ENCODE measurements at regions not wholly inside any gene's neighbourhood (a gene's known extent, or its start where the extent isn't known, plus 50 kb on each side); places are given as distances from the start of the nearest gene placed in this dataset.

- Histone ChIP-seq H3K9ac (ENCODE audit: insufficient read length) (no peak overlapping the region), H3K4me3 (no peak overlapping the region), H3K9me3 (ENCODE audit: low read depth, low read length) (no peaks in the 10 kb centered on the region), H3K36me3 (ENCODE audit: insufficient read depth, low read length) (no peaks in the 10 kb centered on the region), H3K27ac (no peak overlapping the region)
- TF ChIP-seq POLR2AphosphoS5 (IDR thresholded peaks at IDR 0.05; ENCODE audit: borderline replicate concordance, low read depth, low read length) (no peak), FOXP2 (optimal IDR thresholded peaks at IDR 0.05; ENCODE audit: control extremely low read depth, extremely low read length, insufficient read depth) (no peak), EZH2 (IDR thresholded peaks at IDR 0.05) (no peak)
- no peak for DNase-seq (ENCODE audit: low read depth, low spot score)
These were observed 66.7 kb downstream of the BARHL2 start for GRCh38 chr1:90650401-90650800.

- no peak overlapping the region for H3K9ac ChIP-seq (ENCODE audit: insufficient read length)
- TF ChIP-seq EZH2 (IDR thresholded peaks at IDR 0.05): no peak
- DNase-seq (ENCODE audit: low read depth, low spot score): no peak
These were observed 76.8 kb downstream of the BARHL2 start for GRCh38 chr1:90640325-90640724.

GRCh38 chr1:90622666-90623065 lies 94.4 kb downstream of the BARHL2 start:
- Histone ChIP-seq H3K9ac (ENCODE audit: insufficient read length) (no peak overlapping the region), H3K36me3 (ENCODE audit: insufficient read depth, low read length) (no peaks in the 10 kb centered on the region), H3K4me3 (no peak overlapping the region), H3K9me3 (ENCODE audit: low read depth, low read length) (no peaks in the 10 kb centered on the region), H3K27ac (no peak overlapping the region)
- no peak for DNase-seq (ENCODE audit: low read depth, low spot score)
- TF ChIP-seq FOXP2 (optimal IDR thresholded peaks at IDR 0.05; ENCODE audit: control extremely low read depth, extremely low read length, insufficient read depth): no peak
- no peak for TF ChIP-seq EZH2 (IDR thresholded peaks at IDR 0.05)
- TF ChIP-seq POLR2AphosphoS5 (IDR thresholded peaks at IDR 0.05; ENCODE audit: borderline replicate concordance, low read depth, low read length): no peak

More at GRCh38 chr1:90640325-90640724, 76.8 kb downstream of the BARHL2 start:
- no peak overlapping the region for H3K27ac ChIP-seq
- H3K4me3 ChIP-seq: no peak overlapping the region
- H3K9me3 ChIP-seq (ENCODE audit: low read depth, low read length): no peaks in the 10 kb centered on the region
- no peaks in the 10 kb centered on the region for H3K36me3 ChIP-seq (ENCODE audit: insufficient read depth, low read length)

- H3K9ac ChIP-seq (ENCODE audit: insufficient read length): no peak overlapping the region
- no peak for DNase-seq (ENCODE audit: low read depth, low spot score)
- TF ChIP-seq POLR2AphosphoS5 (IDR thresholded peaks at IDR 0.05; ENCODE audit: borderline replicate concordance, low read depth, low read length) (no peak), FOXP2 (optimal IDR thresholded peaks at IDR 0.05; ENCODE audit: control extremely low read depth, extremely low read length, insufficient read depth) (no peak), EZH2 (IDR thresholded peaks at IDR 0.05) (no peak)
- no peaks in the 10 kb centered on the region for H3K9me3 ChIP-seq (ENCODE audit: low read depth, low read length)
- no peaks in the 10 kb centered on the region for H3K36me3 ChIP-seq (ENCODE audit: insufficient read depth, low read length)
- H3K4me3 ChIP-seq: no peak overlapping the region
- H3K27ac ChIP-seq: no peak overlapping the region
These were observed 95.1 kb downstream of the BARHL2 start for GRCh38 chr1:90621986-90622385.

- Histone ChIP-seq H3K36me3 (ENCODE audit: insufficient read depth, low read length) (no peaks in the 10 kb centered on the region), H3K9me3 (ENCODE audit: low read depth, low read length) (no peaks in the 10 kb centered on the region), H3K27ac (no peak overlapping the region), H3K4me3 (no peak overlapping the region), H3K9ac (ENCODE audit: insufficient read length) (no peak overlapping the region)
- no peak for DNase-seq (ENCODE audit: low read depth, low spot score)
- TF ChIP-seq POLR2AphosphoS5 (IDR thresholded peaks at IDR 0.05; ENCODE audit: borderline replicate concordance, low read depth, low read length) (no peak), EZH2 (IDR thresholded peaks at IDR 0.05) (no peak), FOXP2 (optimal IDR thresholded peaks at IDR 0.05; ENCODE audit: control extremely low read depth, extremely low read length, insufficient read depth) (no peak)
These were observed 100.7 kb downstream of the BARHL2 start for GRCh38 chr1:90616395-90616794.

- DNase-seq (ENCODE audit: low read depth, low spot score): no peak
- Histone ChIP-seq H3K9me3 (ENCODE audit: low read depth, low read length) (no peaks in the 10 kb centered on the region), H3K27ac (no peak overlapping the region), H3K4me3 (no peak overlapping the region), H3K9ac (ENCODE audit: insufficient read length) (no peak overlapping the region), H3K36me3 (ENCODE audit: insufficient read depth, low read length) (no peaks in the 10 kb centered on the region)
- TF ChIP-seq EZH2 (IDR thresholded peaks at IDR 0.05) (no peak), FOXP2 (optimal IDR thresholded peaks at IDR 0.05; ENCODE audit: control extremely low read depth, extremely low read length, insufficient read depth) (no peak), POLR2AphosphoS5 (IDR thresholded peaks at IDR 0.05; ENCODE audit: borderline replicate concordance, low read depth, low read length) (no peak)
These were observed 102.2 kb downstream of the BARHL2 start for GRCh38 chr1:90614872-90615271.

- no peaks in the 10 kb centered on the region for H3K36me3 ChIP-seq (ENCODE audit: insufficient read depth, low read length)
- peak overlapping the region; percentile 67 for H3K4me3 ChIP-seq
- H3K9ac ChIP-seq (ENCODE audit: insufficient read length): peak overlapping the region; percentile 52
- H3K9me3 ChIP-seq (ENCODE audit: low read depth, low read length): no peaks in the 10 kb centered on the region
- H3K27ac ChIP-seq: peak overlapping the region; percentile 81
- TF ChIP-seq FOXP2 (optimal IDR thresholded peaks at IDR 0.05; ENCODE audit: control extremely low read depth, extremely low read length, insufficient read depth) (no peak), EZH2 (IDR thresholded peaks at IDR 0.05) (no peak), POLR2AphosphoS5 (IDR thresholded peaks at IDR 0.05; ENCODE audit: borderline replicate concordance, low read depth, low read length) (no peak)
- DNase-seq (ENCODE audit: low read depth, low spot score): peak; percentile 6
These were observed 103.7 kb downstream of the BARHL2 start for GRCh38 chr1:90613371-90613770.

- no peak overlapping the region for H3K27ac ChIP-seq
- TF ChIP-seq EZH2 (IDR thresholded peaks at IDR 0.05): no peak
- no peak for TF ChIP-seq FOXP2 (optimal IDR thresholded peaks at IDR 0.05; ENCODE audit: control extremely low read depth, extremely low read length, insufficient read depth)
- TF ChIP-seq POLR2AphosphoS5 (IDR thresholded peaks at IDR 0.05; ENCODE audit: borderline replicate concordance, low read depth, low read length): no peak
- H3K9me3 ChIP-seq (ENCODE audit: low read depth, low read length): no peaks in the 10 kb centered on the region
- H3K36me3 ChIP-seq (ENCODE audit: insufficient read depth, low read length): no peaks in the 10 kb centered on the region
- no peak overlapping the region for H3K4me3 ChIP-seq
- DNase-seq (ENCODE audit: low read depth, low spot score): no peak
- H3K9ac ChIP-seq (ENCODE audit: insufficient read length): no peak overlapping the region
These were observed 105.1 kb downstream of the BARHL2 start for GRCh38 chr1:90612033-90612432.

- Histone ChIP-seq H3K36me3 (ENCODE audit: insufficient read depth, low read length) (no peaks in the 10 kb centered on the region), H3K9ac (ENCODE audit: insufficient read length) (no peak overlapping the region), H3K4me3 (no peak overlapping the region), H3K27ac (no peak overlapping the region), H3K9me3 (ENCODE audit: low read depth, low read length) (no peaks in the 10 kb centered on the region)
- TF ChIP-seq POLR2AphosphoS5 (IDR thresholded peaks at IDR 0.05; ENCODE audit: borderline replicate concordance, low read depth, low read length) (no peak), EZH2 (IDR thresholded peaks at IDR 0.05) (no peak), FOXP2 (optimal IDR thresholded peaks at IDR 0.05; ENCODE audit: control extremely low read depth, extremely low read length, insufficient read depth) (no peak)
- DNase-seq (ENCODE audit: low read depth, low spot score): no peak
These were observed 109.4 kb downstream of the BARHL2 start for GRCh38 chr1:90607736-90608135.
